ENCODE measurements at regions not wholly inside any gene's neighbourhood (a gene's known extent, or its start where the extent isn't known, plus 50 kb on each side); places are given as distances from the start of the nearest gene placed in this dataset.

GRCh38 chr14:84390010-84390409 lies 1139.9 kb upstream of the FLRT2 start:
- Histone ChIP-seq H4K20me1 (ENCODE audit: insufficient read depth) (no peaks in the 10 kb centered on the region), H3K4me2 (ENCODE audit: low read length) (no peak overlapping the region)

GRCh38 chr14:84397631-84398030 lies 1132.3 kb upstream of the FLRT2 start:
- no peaks in the 10 kb centered on the region for H3F3A ChIP-seq (ENCODE audit: insufficient read depth, low read length, poor library complexity, severe bottlenecking)
- no peak overlapping the region for H3K4me2 ChIP-seq (ENCODE audit: low read length)
- no peaks in the 10 kb centered on the region for H3K79me2 ChIP-seq (replicated peaks; ENCODE audit: insufficient read depth, low read length)
- TF ChIP-seq MXI1 (conservative IDR thresholded peaks at IDR 0.05; ENCODE audit: poor library complexity, severe bottlenecking) (no peak), TAF1 (IDR thresholded peaks at IDR 0.05; ENCODE audit: low read depth) (no peak), EZH2 (IDR thresholded peaks at IDR 0.05; ENCODE audit: borderline replicate concordance, insufficient read depth, low read length, poor library complexity, severe bottlenecking) (no peak), SMC3 (conservative IDR thresholded peaks at IDR 0.05; ENCODE audit: poor library complexity) (no peak), POLR2AphosphoS5 (IDR thresholded peaks at IDR 0.05) (no peak), CTCF (IDR thresholded peaks at IDR 0.05; ENCODE audit: poor library complexity, severe bottlenecking) (no peak)
- TF ChIP-seq, protein P1, sequence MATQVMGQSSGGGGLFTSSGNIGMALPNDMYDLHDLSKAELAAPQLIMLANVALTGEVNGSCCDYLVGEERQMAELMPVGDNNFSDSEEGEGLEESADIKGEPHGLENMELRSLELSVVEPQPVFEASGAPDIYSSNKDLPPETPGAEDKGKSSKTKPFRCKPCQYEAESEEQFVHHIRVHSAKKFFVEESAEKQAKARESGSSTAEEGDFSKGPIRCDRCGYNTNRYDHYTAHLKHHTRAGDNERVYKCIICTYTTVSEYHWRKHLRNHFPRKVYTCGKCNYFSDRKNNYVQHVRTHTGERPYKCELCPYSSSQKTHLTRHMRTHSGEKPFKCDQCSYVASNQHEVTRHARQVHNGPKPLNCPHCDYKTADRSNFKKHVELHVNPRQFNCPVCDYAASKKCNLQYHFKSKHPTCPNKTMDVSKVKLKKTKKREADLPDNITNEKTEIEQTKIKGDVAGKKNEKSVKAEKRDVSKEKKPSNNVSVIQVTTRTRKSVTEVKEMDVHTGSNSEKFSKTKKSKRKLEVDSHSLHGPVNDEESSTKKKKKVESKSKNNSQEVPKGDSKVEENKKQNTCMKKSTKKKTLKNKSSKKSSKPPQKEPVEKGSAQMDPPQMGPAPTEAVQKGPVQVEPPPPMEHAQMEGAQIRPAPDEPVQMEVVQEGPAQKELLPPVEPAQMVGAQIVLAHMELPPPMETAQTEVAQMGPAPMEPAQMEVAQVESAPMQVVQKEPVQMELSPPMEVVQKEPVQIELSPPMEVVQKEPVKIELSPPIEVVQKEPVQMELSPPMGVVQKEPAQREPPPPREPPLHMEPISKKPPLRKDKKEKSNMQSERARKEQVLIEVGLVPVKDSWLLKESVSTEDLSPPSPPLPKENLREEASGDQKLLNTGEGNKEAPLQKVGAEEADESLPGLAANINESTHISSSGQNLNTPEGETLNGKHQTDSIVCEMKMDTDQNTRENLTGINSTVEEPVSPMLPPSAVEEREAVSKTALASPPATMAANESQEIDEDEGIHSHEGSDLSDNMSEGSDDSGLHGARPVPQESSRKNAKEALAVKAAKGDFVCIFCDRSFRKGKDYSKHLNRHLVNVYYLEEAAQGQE (IDR thresholded peaks at IDR 0.05; ENCODE audit: borderline replicate concordance): no peak
- no peaks in the 10 kb centered on the region for H3K9me3 ChIP-seq (ENCODE audit: low read length)
- H2AFZ ChIP-seq (ENCODE audit: low read depth, low read length): no peak overlapping the region
- H3K4me3 ChIP-seq (ENCODE audit: low read length): no peak overlapping the region
- H3K27ac ChIP-seq (ENCODE audit: low read length): no peak overlapping the region
- H4K20me1 ChIP-seq (ENCODE audit: insufficient read depth): no peaks in the 10 kb centered on the region
- H3K36me3 ChIP-seq (ENCODE audit: insufficient read depth, low read length): no peaks in the 10 kb centered on the region
- H3K9ac ChIP-seq (ENCODE audit: low read length): no peak overlapping the region
- H3K27me3 ChIP-seq (ENCODE audit: insufficient read depth, low read depth, low read length): no peaks in the 10 kb centered on the region
- no peaks in the 10 kb centered on the region for H3K9me2 ChIP-seq (ENCODE audit: insufficient read depth, low read length)

More at GRCh38 chr14:84390010-84390409, 1139.9 kb upstream of the FLRT2 start:
- Histone ChIP-seq H3K9me2 (ENCODE audit: insufficient read depth, low read length) (no peaks in the 10 kb centered on the region), H3K9me3 (ENCODE audit: low read length) (no peaks in the 10 kb centered on the region), H3K27ac (ENCODE audit: low read length) (no peak overlapping the region), H3K79me2 (replicated peaks; ENCODE audit: insufficient read depth, low read length) (no peaks in the 10 kb centered on the region), H3F3A (ENCODE audit: insufficient read depth, low read length, poor library complexity, severe bottlenecking) (no peaks in the 10 kb centered on the region), H3K36me3 (ENCODE audit: insufficient read depth, low read length) (no peaks in the 10 kb centered on the region), H3K4me3 (ENCODE audit: low read length) (no peak overlapping the region), H3K27me3 (ENCODE audit: insufficient read depth, low read depth, low read length) (no peaks in the 10 kb centered on the region), H3K9ac (ENCODE audit: low read length) (no peak overlapping the region), H2AFZ (ENCODE audit: low read depth, low read length) (no peak overlapping the region)
- TF ChIP-seq CTCF (IDR thresholded peaks at IDR 0.05; ENCODE audit: poor library complexity, severe bottlenecking) (no peak), EP300 (conservative IDR thresholded peaks at IDR 0.05; ENCODE audit: poor library complexity, severe bottlenecking) (no peak), MXI1 (conservative IDR thresholded peaks at IDR 0.05; ENCODE audit: poor library complexity, severe bottlenecking) (no peak), POLR2AphosphoS5 (IDR thresholded peaks at IDR 0.05) (no peak), EZH2 (IDR thresholded peaks at IDR 0.05; ENCODE audit: borderline replicate concordance, insufficient read depth, low read length, poor library complexity, severe bottlenecking) (no peak), RAD21 (conservative IDR thresholded peaks at IDR 0.05) (no peak), TAF1 (IDR thresholded peaks at IDR 0.05; ENCODE audit: low read depth) (no peak), SMC3 (conservative IDR thresholded peaks at IDR 0.05; ENCODE audit: poor library complexity) (no peak)
- TF ChIP-seq, protein P1 (IDR thresholded peaks at IDR 0.05; ENCODE audit: borderline replicate concordance): no peak
